ENCODE measurements at regions not wholly inside any gene's neighbourhood (a gene's known extent, or its start where the extent isn't known, plus 50 kb on each side); places are given as distances from the start of the nearest gene placed in this dataset.

DNA sequence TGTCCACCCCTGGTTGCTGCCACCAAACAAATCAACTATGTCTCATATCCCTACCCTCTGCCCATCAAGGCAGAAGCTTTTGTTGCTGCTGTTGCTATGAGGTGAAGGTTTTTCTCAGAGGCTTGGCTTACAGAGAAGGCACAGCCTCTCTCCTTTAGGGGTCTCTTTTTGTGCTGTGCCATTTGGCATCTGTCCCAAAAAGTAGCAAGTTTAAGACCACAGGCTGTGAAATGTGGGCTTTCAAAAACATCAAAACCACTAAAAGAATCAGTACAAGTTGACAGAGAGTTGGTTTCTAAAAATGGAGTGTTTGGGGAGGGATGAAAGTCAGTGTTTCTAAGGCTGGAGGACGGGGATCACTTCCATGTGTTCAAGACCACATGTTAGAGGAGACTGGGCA lies 634.9 kb downstream of the BCOR start:
- no peak for TF ChIP-seq EP300 (IDR thresholded peaks at IDR 0.05; ENCODE audit: low read depth)
- TF ChIP-seq POLR2A (IDR thresholded peaks at IDR 0.05) = no peak
- TF ChIP-seq CTCF (IDR thresholded peaks at IDR 0.05) = no peak
- TF ChIP-seq POLR2AphosphoS5 (IDR thresholded peaks at IDR 0.05) = no peak
- H3K9me3 ChIP-seq = no peaks in the 10 kb centered on the region
- WGBS, 2 donors (ENCODE audit: low coverage in 1 of 2) = 39% methylated on average over 1 of the region's 1 CpG; no CpG with 5 or more reads in 1 of the 2 donors
- H3K4me3 ChIP-seq = no peak overlapping the region
- H3K4me1 ChIP-seq = no peaks in the 10 kb centered on the region
- in situ Hi-C loops (cut with MboI; ENCODE audit: low pct_ligation_motif_present in 1 of 4, low pct_unique_long_range_greater_than_20kb in 1 of 4, low sequenced_read_pairs in 3 of 4) = no loop called here
- H3K27ac ChIP-seq = no peak overlapping the region
- DNase-seq = no peak
- intact Hi-C loops (cut with DNase I; ENCODE audit: low total_unique reads) = no loop called here
- no peaks in the 10 kb centered on the region for H3K27me3 ChIP-seq
- H3K36me3 ChIP-seq = no peaks in the 10 kb centered on the region

DNA sequence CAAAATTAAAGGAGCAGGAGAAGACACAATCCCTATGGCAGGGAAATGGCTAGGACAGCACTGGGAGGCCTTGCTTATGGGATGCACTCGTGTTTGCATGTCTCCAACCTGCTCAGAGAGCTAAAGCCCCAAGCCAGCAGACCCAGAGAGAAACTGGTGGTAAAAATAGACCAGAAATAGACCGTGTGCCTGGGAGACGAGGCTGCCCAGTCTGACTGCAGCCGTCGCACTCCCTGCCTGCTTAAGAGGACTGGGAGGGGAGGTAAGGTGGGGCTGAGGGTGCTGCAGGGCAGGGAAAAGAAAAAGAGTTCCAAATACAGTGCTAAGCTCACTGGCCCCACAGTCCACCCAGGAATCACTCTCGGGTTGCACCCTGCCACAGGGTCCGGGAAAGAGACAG lies 633.5 kb downstream of the BCOR start:
- Histone ChIP-seq H3K27me3 (no peaks in the 10 kb centered on the region), H3K27ac (no peak overlapping the region), H3K9me3 (no peaks in the 10 kb centered on the region), H3K36me3 (no peaks in the 10 kb centered on the region), H3K4me3 (no peak overlapping the region), H3K4me1 (no peaks in the 10 kb centered on the region)
- intact Hi-C loops (cut with DNase I; ENCODE audit: low total_unique reads) (no loop called here), in situ Hi-C loops (cut with MboI; ENCODE audit: low pct_ligation_motif_present in 1 of 4, low pct_unique_long_range_greater_than_20kb in 1 of 4, low sequenced_read_pairs in 3 of 4) (no loop called here)
- DNase-seq = no peak
- TF ChIP-seq EP300 (IDR thresholded peaks at IDR 0.05; ENCODE audit: low read depth) = no peak
- no peak for TF ChIP-seq CTCF (IDR thresholded peaks at IDR 0.05)
- TF ChIP-seq POLR2AphosphoS5 (IDR thresholded peaks at IDR 0.05) = no peak
- TF ChIP-seq POLR2A (IDR thresholded peaks at IDR 0.05) = no peak
- WGBS, 2 donors (ENCODE audit: low coverage in 1 of 2) = 74 to 90% methylated on average over 2 to 7 of the region's 7 CpGs

DNA sequence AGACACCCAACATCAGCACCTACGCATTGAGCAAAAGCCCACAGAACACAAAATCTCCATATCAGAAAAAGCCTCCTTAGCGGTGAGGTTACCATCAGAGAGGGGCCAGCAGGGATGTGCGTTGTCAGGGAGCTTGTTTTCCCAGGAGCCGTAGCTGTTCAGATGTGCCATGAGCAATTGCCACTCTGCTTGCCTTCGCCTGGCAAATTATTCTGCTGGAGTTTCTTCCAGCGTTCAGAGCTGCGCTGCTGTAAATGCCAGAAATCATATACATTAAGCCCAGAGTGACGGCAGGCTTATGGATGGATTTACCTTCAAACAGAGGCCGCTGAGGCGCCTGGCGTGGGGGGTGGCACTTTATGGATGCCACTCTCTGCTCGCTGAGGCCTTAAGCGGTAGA lies 632.3 kb downstream of the BCOR start:
- no peaks in the 10 kb centered on the region for H3K4me1 ChIP-seq
- H3K36me3 ChIP-seq = no peaks in the 10 kb centered on the region
- H3K9me3 ChIP-seq = no peaks in the 10 kb centered on the region
- no peak for DNase-seq
- 91% methylated on average over 13 of the region's 13 CpGs; no CpG with 5 or more reads in 1 of the 2 donors for WGBS, 2 donors (ENCODE audit: low coverage in 1 of 2)
- no peak overlapping the region for H3K27ac ChIP-seq
- intact Hi-C loops (cut with DNase I; ENCODE audit: low total_unique reads) = no loop called here
- no peak for TF ChIP-seq POLR2AphosphoS5 (IDR thresholded peaks at IDR 0.05)
- no peak for TF ChIP-seq POLR2A (IDR thresholded peaks at IDR 0.05)
- TF ChIP-seq CTCF (IDR thresholded peaks at IDR 0.05) = no peak
- no peak for TF ChIP-seq EP300 (IDR thresholded peaks at IDR 0.05; ENCODE audit: low read depth)
- H3K27me3 ChIP-seq = no peaks in the 10 kb centered on the region
- in situ Hi-C loops (cut with MboI; ENCODE audit: low pct_ligation_motif_present in 1 of 4, low pct_unique_long_range_greater_than_20kb in 1 of 4, low sequenced_read_pairs in 3 of 4) = no loop called here
- no peak overlapping the region for H3K4me3 ChIP-seq

DNA sequence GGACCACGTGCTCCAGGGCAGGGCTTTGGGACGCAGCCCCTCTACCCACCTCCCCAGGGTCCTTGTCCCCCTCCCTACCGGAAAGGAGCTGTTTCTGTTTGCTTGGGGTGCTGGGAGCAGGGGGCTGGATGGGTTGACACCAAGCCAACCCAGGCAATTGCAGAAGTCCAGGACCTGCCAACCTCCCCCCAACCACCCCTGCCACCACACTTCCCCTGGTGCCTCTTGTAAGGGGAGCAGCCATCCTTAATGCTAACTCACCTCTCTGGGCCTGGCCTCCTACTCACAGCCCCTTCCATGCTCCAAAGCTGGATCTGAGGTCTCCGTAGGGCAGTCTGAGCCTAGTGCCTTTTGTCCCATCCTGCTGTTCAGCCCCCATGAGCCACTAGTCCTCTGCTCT lies 631.9 kb downstream of the BCOR start:
- H3K27me3 ChIP-seq = no peaks in the 10 kb centered on the region

More for the DNA sequence above, 631.9 kb downstream of the BCOR start:
- TF ChIP-seq EP300 (IDR thresholded peaks at IDR 0.05; ENCODE audit: low read depth) = no peak
- no peak for TF ChIP-seq POLR2A (IDR thresholded peaks at IDR 0.05)
- TF ChIP-seq POLR2AphosphoS5 (IDR thresholded peaks at IDR 0.05) = no peak
- no peak for TF ChIP-seq CTCF (IDR thresholded peaks at IDR 0.05)
- Histone ChIP-seq H3K4me1 (no peaks in the 10 kb centered on the region), H3K4me3 (no peak overlapping the region), H3K27ac (no peak overlapping the region), H3K36me3 (no peaks in the 10 kb centered on the region), H3K9me3 (no peaks in the 10 kb centered on the region)
- in situ Hi-C loops (cut with MboI; ENCODE audit: low pct_ligation_motif_present in 1 of 4, low pct_unique_long_range_greater_than_20kb in 1 of 4, low sequenced_read_pairs in 3 of 4) = no loop called here
- DNase-seq = no peak
- intact Hi-C loops (cut with DNase I; ENCODE audit: low total_unique reads) = no loop called here
- 82% methylated on average over 4 of the region's 4 CpGs; no CpG with 5 or more reads in 1 of the 2 donors for WGBS, 2 donors (ENCODE audit: low coverage in 1 of 2)

Data from transverse colon (tissue), 4 donors.